ENCODE measurements at regions not wholly inside any gene's neighbourhood (a gene's known extent, or its start where the extent isn't known, plus 50 kb on each side); places are given as distances from the start of the nearest gene placed in this dataset.
"Not testable (repeated sequence)": the region's sequence is repeated elsewhere in the genome, so short reads cannot be mapped to it uniquely, and the experiment has no call there.

DNA sequence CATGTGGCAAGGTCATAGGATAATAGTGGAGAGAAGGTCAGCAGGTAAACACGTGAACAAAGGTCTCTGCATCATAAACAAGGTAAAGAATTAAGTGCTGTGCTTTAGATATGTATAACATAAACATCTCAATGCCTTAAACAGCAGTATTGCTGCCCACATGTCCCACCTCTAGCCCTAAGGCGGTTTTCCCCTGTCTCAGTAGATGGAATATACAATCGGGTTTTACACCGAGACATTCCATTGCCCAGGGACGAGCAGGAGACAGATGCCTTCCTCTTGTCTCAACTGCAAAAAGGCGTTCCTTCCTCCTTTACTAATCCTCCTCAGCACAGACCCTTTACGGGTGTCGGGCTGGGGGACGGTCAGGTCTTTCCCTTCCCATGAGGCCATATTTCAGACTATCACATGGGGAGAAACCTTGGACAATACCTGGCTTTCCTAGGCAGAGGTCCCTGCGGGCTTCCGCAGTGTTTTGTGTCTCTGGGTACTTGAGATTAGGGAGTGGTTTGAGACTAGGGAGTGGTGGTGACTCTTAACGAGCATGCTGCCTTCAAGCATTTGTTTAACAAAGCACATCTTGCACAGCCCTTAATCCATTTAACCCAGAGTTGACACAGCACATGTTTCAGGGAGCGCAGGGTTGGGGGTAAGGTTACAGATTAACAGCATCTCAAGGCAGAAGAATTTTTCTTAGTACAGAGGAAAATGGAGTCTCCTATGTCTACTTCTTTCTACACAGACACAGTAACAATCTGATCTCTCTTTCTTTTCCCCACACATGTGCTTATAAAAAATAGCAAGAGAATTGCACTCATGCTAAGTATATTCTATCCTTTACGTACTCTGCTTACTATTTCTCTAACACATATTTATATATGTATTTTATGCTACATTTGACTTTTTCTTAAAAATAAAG, 347.7 kb upstream of the TMEFF2 start:
- TF ChIP-seq, protein P1, sequence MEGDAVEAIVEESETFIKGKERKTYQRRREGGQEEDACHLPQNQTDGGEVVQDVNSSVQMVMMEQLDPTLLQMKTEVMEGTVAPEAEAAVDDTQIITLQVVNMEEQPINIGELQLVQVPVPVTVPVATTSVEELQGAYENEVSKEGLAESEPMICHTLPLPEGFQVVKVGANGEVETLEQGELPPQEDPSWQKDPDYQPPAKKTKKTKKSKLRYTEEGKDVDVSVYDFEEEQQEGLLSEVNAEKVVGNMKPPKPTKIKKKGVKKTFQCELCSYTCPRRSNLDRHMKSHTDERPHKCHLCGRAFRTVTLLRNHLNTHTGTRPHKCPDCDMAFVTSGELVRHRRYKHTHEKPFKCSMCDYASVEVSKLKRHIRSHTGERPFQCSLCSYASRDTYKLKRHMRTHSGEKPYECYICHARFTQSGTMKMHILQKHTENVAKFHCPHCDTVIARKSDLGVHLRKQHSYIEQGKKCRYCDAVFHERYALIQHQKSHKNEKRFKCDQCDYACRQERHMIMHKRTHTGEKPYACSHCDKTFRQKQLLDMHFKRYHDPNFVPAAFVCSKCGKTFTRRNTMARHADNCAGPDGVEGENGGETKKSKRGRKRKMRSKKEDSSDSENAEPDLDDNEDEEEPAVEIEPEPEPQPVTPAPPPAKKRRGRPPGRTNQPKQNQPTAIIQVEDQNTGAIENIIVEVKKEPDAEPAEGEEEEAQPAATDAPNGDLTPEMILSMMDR (IDR thresholded peaks at IDR 0.05), result not testable (repeated sequence)
- not testable (repeated sequence) for TF ChIP-seq EP300 (IDR thresholded peaks at IDR 0.05; ENCODE audit: borderline replicate concordance in 1 of 2, low read depth in 1 of 2, low read length in 1 of 2)
